SH-SY5Y (cell line): ENCODE measurements at regions not wholly inside any gene's neighbourhood (a gene's known extent, or its start where the extent isn't known, plus 50 kb on each side); places are given as distances from the start of the nearest gene placed in this dataset.

Experiments used
- GATA2 ChIP-seq: IDR thresholded peaks from 2 replicates; pipeline ENCODE4 v1.6.1; 2011; ENCODE audit warnings: mild to moderate bottlenecking, low read depth, low read length
- GATA3 ChIP-seq: IDR thresholded peaks from 2 replicates; pipeline ENCODE4 v1.6.1; 2011; ENCODE audit warnings: low read depth, mild to moderate bottlenecking, low read length, moderate library complexity

GRCh38 chr10:78559661-78560340 lies 509.0 kb upstream of the ZMIZ1 start:
- TF ChIP-seq GATA3 (no peak), GATA2 (no peak)
